HCT116 (cell line): ENCODE measurements at regions not wholly inside any gene's neighbourhood (a gene's known extent, or its start where the extent isn't known, plus 50 kb on each side); places are given as distances from the start of the nearest gene placed in this dataset.

ENCODE experiments used
- ATAC-seq: fragments of 200-7000 bp; cut with Tn5 transposase; 2 replicates; pipeline ENCODE4 v1.9.1; 2020; ENCODE audit warnings: mild to moderate bottlenecking, moderate library complexity
- BruUV-seq: library from RNA; stranded (reverse); fragments of 400-500 nt; replicated peaks from 2 replicates; lab custom pipeline; 2021; lab: Mats Ljungman, UMichigan
- CTCF ChIA-PET: fragments of 300-600 bp; sonication (Branson Sonifier 250); formaldehyde crosslinking; loops from one replicate; lab custom pipeline; 2021; ENCODE audit warnings: antibody characterized with exemption; lab: Charles Lee
- POLR2A ChIA-PET: fragments of 300-600, 350-600 bp; sonication (Branson Sonifier 250); formaldehyde crosslinking; loops from one replicate; lab custom pipeline; 2021; ENCODE audit warnings: antibody characterized with exemption; lab: Charles Lee
- RAD21 ChIA-PET, 2 experiments: fragments of 300-600 bp; sonication (Branson Sonifier 250); formaldehyde crosslinking; loops; one replicate each; lab custom pipeline; 2023; ENCODE audit warnings: low total read pairs in 2 of 2; ENCODE audit not compliant: uncharacterized antibody in 2 of 2, unreplicated experiment in 2 of 2, low non-redundant PET in 1 of 2; lab: Charles Lee
- DNase-seq: peaks from one replicate; pipeline ENCODE4 v3.0.0-alpha.2; 2010; ENCODE audit warnings: low read depth, low spot score
- H2AFZ ChIP-seq: fragments of 200-600 bp; shearing (Covaris generic), sonication (generic); 2 replicates; pipeline ENCODE4 v1.6.1; 2017; ENCODE audit warnings: low read depth, mixed run types, mixed read lengths, antibody characterized with exemption, low read length; ENCODE audit not compliant: poor library complexity, severe bottlenecking
- H3K27ac ChIP-seq: 2 replicates; pipeline ENCODE4 v1.5.1; 2012; ENCODE audit warnings: low read depth, low read length
- H3K27me3 ChIP-seq: fragments of 200-600 bp; sonication (generic); 2 replicates; pipeline ENCODE4 v1.6.1; 2016; ENCODE audit warnings: mixed run types, low read length, mixed read lengths; ENCODE audit not compliant: insufficient read depth
- H3K36me3 ChIP-seq, 2 experiments: fragments of 200-500 bp in 1 of 2; fragments of 200-600 bp in 1 of 2; sonication (Bioruptor generic) in 1 of 2; sonication (generic) in 1 of 2; 2 replicates each; pipeline versions ENCODE4 v1.5.1 to v1.6.1; 2014 to 2016; ENCODE audit warnings: low read length in 2 of 2, inconsistent platforms in 1 of 2, mixed read lengths in 1 of 2, mixed run types in 1 of 2; ENCODE audit not compliant: insufficient read depth in 2 of 2, control insufficient read depth in 1 of 2
- H3K4me1 ChIP-seq, 2 experiments: fragments of 200-600 bp in 1 of 2; sonication (generic) in 1 of 2; 2 replicates each; pipeline versions ENCODE4 v1.5.1 to v1.6.1; 2012 to 2017; ENCODE audit warnings: low read length in 2 of 2, inconsistent platforms in 1 of 2, mild to moderate bottlenecking in 1 of 2, mixed read lengths in 1 of 2, mixed run types in 1 of 2, moderate library complexity in 1 of 2; ENCODE audit not compliant: insufficient read depth in 2 of 2, control insufficient read depth in 1 of 2
- H3K4me2 ChIP-seq: fragments of 200-600 bp; sonication (generic); 2 replicates; pipeline ENCODE4 v1.6.1; 2017; ENCODE audit warnings: mixed run types, low read length, mixed read lengths
- H3K4me3 ChIP-seq, 2 experiments: fragments of 200-600 bp in 1 of 2; sonication (generic) in 1 of 2; replicated peaks in 1 of 2; 2 replicates each; pipeline ENCODE4 v1.5.1; 2011 to 2016; ENCODE audit warnings: low read length in 2 of 2, control low read depth in 1 of 2, low read depth in 1 of 2, mild to moderate bottlenecking in 1 of 2, mixed read lengths in 1 of 2, mixed run types in 1 of 2
- H3K79me2 ChIP-seq: fragments of 200-600 bp; sonication (generic); 2 replicates; pipeline ENCODE4 v1.6.1; 2017; ENCODE audit warnings: mild to moderate bottlenecking, mixed run types, low read length, moderate library complexity, mixed read lengths; ENCODE audit not compliant: insufficient read depth
- H3K9ac ChIP-seq: fragments of 200-600 bp; sonication (generic); 2 replicates; pipeline ENCODE4 v1.6.1; 2016; ENCODE audit warnings: low read length, mixed read lengths
- H3K9me2 ChIP-seq: fragments of 200-600 bp; sonication (generic), shearing (Covaris generic); 2 replicates; pipeline ENCODE4 v1.6.1; 2017; ENCODE audit warnings: mixed run types, mild to moderate bottlenecking, moderate library complexity; ENCODE audit not compliant: insufficient read depth
- H3K9me3 ChIP-seq, 2 experiments: fragments of 200-500 bp in 1 of 2; fragments of 200-600 bp in 1 of 2; sonication (Bioruptor generic) in 1 of 2; sonication (generic) in 1 of 2; 2 replicates each; pipeline ENCODE4 v1.6.1; 2014 to 2017; ENCODE audit warnings: low read length in 2 of 2, mixed read lengths in 2 of 2, inconsistent platforms in 1 of 2, low read depth in 1 of 2, mild to moderate bottlenecking in 1 of 2, mixed run types in 1 of 2, moderate library complexity in 1 of 2; ENCODE audit not compliant: control insufficient read depth in 1 of 2, insufficient read depth in 1 of 2
- H4K20me1 ChIP-seq: fragments of 200-600 bp; sonication (generic), shearing (Covaris generic); 2 replicates; pipeline ENCODE4 v1.6.1; 2017; ENCODE audit warnings: mixed run types, mild to moderate bottlenecking, moderate library complexity; ENCODE audit not compliant: insufficient read depth
- CBX3 ChIP-seq: IDR thresholded peaks from 2 replicates; pipeline ENCODE4 v1.6.1; 2012; ENCODE audit warnings: low read depth
- CEBPB ChIP-seq: IDR thresholded peaks from 2 replicates; pipeline ENCODE4 v1.6.1; 2012; ENCODE audit warnings: low read depth
- ELF1 ChIP-seq: IDR thresholded peaks from 2 replicates; pipeline ENCODE4 v1.6.1; 2012; ENCODE audit warnings: low read depth, borderline replicate concordance
- EZH2phosphoT487 ChIP-seq: fragments of 200-600 bp; IDR thresholded peaks from 2 replicates; pipeline ENCODE4 v1.6.1; 2018; ENCODE audit warnings: antibody characterized with exemption, borderline replicate concordance
- FOSL1 ChIP-seq: IDR thresholded peaks from 2 replicates; pipeline ENCODE4 v1.6.1; 2012; ENCODE audit warnings: low read depth
- POLR2A ChIP-seq: IDR thresholded peaks from 2 replicates; pipeline ENCODE4 v1.7.0; 2011; ENCODE audit warnings: borderline replicate concordance; ENCODE audit not compliant: insufficient read depth, insufficient read length; ENCODE audit errors: extremely low read depth
- RAD21 ChIP-seq: IDR thresholded peaks from 2 replicates; pipeline ENCODE4 v1.6.1; 2012; ENCODE audit warnings: low read depth, mild to moderate bottlenecking
- SP1 ChIP-seq: IDR thresholded peaks from 2 replicates; pipeline ENCODE4 v1.6.1; 2012; ENCODE audit warnings: low read depth
- YY1 ChIP-seq: IDR thresholded peaks from 2 replicates; pipeline ENCODE4 v1.6.1; 2011; ENCODE audit warnings: low read length, low read depth, moderate library complexity, mild to moderate bottlenecking; ENCODE audit not compliant: insufficient replicate concordance; ENCODE audit errors: extremely low read depth
- ZFX ChIP-seq: fragments of 450-650 bp; IDR thresholded peaks from 2 replicates; pipeline ENCODE4 v1.6.1; 2017
- ZNF274 ChIP-seq: fragments of 200-500 bp; sonication (Bioruptor generic); IDR thresholded peaks from 2 replicates; pipeline ENCODE4 v1.6.1; 2014; ENCODE audit warnings: mild to moderate bottlenecking, low read depth, low read length, inconsistent platforms
- intact Hi-C: fragments of 100-400 bp; cut with micrococcal nuclease; formaldehyde crosslinking; loops from 2 replicates; pipeline ENCODE4 v1.10.0; 2022
- TF ChIP-seq, protein P1 (sequence below): IDR thresholded peaks from 2 replicates; pipeline ENCODE4 v1.6.1; 2012
- TF ChIP-seq, protein P2 (sequence below), 3 experiments: fragments of 200-600 bp in 1 of 3; sonication (generic) in 1 of 3; IDR thresholded peaks in 2 of 3; conservative IDR thresholded peaks in 1 of 3; 2 replicates each; pipeline ENCODE4 v1.5.1; 2012 to 2017; ENCODE audit warnings: low read depth in 2 of 3, low read length in 2 of 3, antibody characterized with exemption in 1 of 3, borderline replicate concordance in 1 of 3, control low read depth in 1 of 3, mild to moderate bottlenecking in 1 of 3, mixed read lengths in 1 of 3, mixed run types in 1 of 3, moderate library complexity in 1 of 3; ENCODE audit not compliant: insufficient read depth in 1 of 3
- TF ChIP-seq, protein P3 (sequence below): IDR thresholded peaks from 2 replicates; pipeline ENCODE4 v1.6.1; 2012; ENCODE audit warnings: low read depth

DNA sequence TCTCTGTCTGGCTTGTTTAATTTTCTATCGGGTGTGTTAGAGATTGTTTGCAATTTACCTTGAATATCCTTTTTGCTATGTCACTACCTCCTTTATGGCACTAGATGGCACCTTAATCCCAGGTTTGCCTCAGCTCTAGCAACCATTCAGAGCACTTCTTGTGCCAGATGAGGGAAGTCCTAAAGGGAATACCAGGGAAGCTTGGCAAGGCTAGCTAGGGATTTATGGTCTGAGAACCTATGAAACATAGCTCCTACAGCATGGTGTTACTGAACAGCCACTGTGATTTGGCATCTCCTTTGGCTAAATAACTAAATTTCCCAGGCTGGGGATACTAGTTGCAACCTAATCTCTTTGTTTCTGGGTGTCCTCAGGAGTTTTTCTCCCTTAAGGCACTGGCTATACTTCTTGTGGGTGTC, 69.0 kb upstream of the VOPP1 start:
- peak; percentile 77 for DNase-seq
- RAD21 ChIA-PET = interaction anchor here (0.6 to 1.1 kb wide), 4 partner anchors 48 to 433 kb away, joined by 3 to 4 read pairs (median 4); no protein-coding TSS in a partner anchor
- Histone ChIP-seq H2AFZ (peak overlapping the region; percentile 47), H3K4me1 (no peaks in the 10 kb centered on the region)
- TF ChIP-seq, protein P1, sequence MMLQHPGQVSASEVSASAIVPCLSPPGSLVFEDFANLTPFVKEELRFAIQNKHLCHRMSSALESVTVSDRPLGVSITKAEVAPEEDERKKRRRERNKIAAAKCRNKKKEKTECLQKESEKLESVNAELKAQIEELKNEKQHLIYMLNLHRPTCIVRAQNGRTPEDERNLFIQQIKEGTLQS = no peak
- TF ChIP-seq, protein P2, sequence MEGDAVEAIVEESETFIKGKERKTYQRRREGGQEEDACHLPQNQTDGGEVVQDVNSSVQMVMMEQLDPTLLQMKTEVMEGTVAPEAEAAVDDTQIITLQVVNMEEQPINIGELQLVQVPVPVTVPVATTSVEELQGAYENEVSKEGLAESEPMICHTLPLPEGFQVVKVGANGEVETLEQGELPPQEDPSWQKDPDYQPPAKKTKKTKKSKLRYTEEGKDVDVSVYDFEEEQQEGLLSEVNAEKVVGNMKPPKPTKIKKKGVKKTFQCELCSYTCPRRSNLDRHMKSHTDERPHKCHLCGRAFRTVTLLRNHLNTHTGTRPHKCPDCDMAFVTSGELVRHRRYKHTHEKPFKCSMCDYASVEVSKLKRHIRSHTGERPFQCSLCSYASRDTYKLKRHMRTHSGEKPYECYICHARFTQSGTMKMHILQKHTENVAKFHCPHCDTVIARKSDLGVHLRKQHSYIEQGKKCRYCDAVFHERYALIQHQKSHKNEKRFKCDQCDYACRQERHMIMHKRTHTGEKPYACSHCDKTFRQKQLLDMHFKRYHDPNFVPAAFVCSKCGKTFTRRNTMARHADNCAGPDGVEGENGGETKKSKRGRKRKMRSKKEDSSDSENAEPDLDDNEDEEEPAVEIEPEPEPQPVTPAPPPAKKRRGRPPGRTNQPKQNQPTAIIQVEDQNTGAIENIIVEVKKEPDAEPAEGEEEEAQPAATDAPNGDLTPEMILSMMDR (IDR thresholded peaks at IDR 0.05 in 2 of 3, conservative IDR thresholded peaks at IDR 0.05 in 1 of 3; ENCODE audit: borderline replicate concordance in 1 of 3, insufficient read depth in 1 of 3, low read depth in 2 of 3, low read length in 2 of 3) = peak; percentile 72 to 85 (median 79)
- TF ChIP-seq CEBPB (no peak), EZH2phosphoT487 (no peak), SP1 (no peak), ZNF274 (no peak), FOSL1 (no peak), ZFX (no peak), RAD21 (peak; percentile 94), YY1 (no peak), ELF1 (no peak), POLR2A (no peak), CBX3 (no peak)
- TF ChIP-seq, protein P3, sequence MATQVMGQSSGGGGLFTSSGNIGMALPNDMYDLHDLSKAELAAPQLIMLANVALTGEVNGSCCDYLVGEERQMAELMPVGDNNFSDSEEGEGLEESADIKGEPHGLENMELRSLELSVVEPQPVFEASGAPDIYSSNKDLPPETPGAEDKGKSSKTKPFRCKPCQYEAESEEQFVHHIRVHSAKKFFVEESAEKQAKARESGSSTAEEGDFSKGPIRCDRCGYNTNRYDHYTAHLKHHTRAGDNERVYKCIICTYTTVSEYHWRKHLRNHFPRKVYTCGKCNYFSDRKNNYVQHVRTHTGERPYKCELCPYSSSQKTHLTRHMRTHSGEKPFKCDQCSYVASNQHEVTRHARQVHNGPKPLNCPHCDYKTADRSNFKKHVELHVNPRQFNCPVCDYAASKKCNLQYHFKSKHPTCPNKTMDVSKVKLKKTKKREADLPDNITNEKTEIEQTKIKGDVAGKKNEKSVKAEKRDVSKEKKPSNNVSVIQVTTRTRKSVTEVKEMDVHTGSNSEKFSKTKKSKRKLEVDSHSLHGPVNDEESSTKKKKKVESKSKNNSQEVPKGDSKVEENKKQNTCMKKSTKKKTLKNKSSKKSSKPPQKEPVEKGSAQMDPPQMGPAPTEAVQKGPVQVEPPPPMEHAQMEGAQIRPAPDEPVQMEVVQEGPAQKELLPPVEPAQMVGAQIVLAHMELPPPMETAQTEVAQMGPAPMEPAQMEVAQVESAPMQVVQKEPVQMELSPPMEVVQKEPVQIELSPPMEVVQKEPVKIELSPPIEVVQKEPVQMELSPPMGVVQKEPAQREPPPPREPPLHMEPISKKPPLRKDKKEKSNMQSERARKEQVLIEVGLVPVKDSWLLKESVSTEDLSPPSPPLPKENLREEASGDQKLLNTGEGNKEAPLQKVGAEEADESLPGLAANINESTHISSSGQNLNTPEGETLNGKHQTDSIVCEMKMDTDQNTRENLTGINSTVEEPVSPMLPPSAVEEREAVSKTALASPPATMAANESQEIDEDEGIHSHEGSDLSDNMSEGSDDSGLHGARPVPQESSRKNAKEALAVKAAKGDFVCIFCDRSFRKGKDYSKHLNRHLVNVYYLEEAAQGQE = no peak
- TF ChIP-seq, all 23 proteins: peak for 2
- H3K9me3 ChIP-seq = no peaks in the 10 kb centered on the region
- H3K9me2 ChIP-seq = no peaks in the 10 kb centered on the region
- CTCF ChIA-PET = interaction anchor here (0.6 to 3.7 kb wide), 14 partner anchors 13 to 451 kb away, joined by 3 to 21 read pairs (median 5); partner anchors contain the start of genes NIPSNAP2, PHKG1 and SUMF2
- no peak overlapping the region for H3K27ac ChIP-seq
- H3K79me2 ChIP-seq = no peaks in the 10 kb centered on the region
- peak; percentile 99 for ATAC-seq
- intact Hi-C loops = loop anchor here (1.0 to 10.0 kb wide), 4 partner anchors 81 to 433 kb away; partner anchors contain the start of gene NIPSNAP2
- H3K4me2 ChIP-seq = 0 out of 2 replicates have a peak overlapping the region, but pooled peaks have one; percentile 13
- no peaks in the 10 kb centered on the region for H3K36me3 ChIP-seq
- POLR2A ChIA-PET = no interaction called here
- no peak overlapping the region for H3K9ac ChIP-seq
- H4K20me1 ChIP-seq = no peaks in the 10 kb centered on the region
- no peaks in the 10 kb centered on the region for H3K27me3 ChIP-seq
- no TSS peak for BruUV-seq
- no peak overlapping the region for H3K4me3 ChIP-seq
